ENCODE measurements at regions not wholly inside any gene's neighbourhood (a gene's known extent, or its start where the extent isn't known, plus 50 kb on each side); places are given as distances from the start of the nearest gene placed in this dataset.

- H3K9me2 ChIP-seq (ENCODE audit: low read depth, low read length): no peaks in the 10 kb centered on the region
- no peak overlapping the region for H3K4me3 ChIP-seq (ENCODE audit: low read depth, low read length, poor library complexity, severe bottlenecking)
- no peaks in the 10 kb centered on the region for H3K79me2 ChIP-seq (ENCODE audit: insufficient read depth, low read length)
Observed at GRCh38 chr15:37625576-37625975, 308.9 kb upstream of the TMCO5A start.

GRCh38 chr15:37628507-37628906 lies 305.9 kb upstream of the TMCO5A start:
- Histone ChIP-seq H3K27me3 (ENCODE audit: insufficient read depth, low read length) (no peaks in the 10 kb centered on the region), H3K27ac (ENCODE audit: low read depth, low read length, poor library complexity, severe bottlenecking) (no peak overlapping the region), H3K4me2 (ENCODE audit: low read length) (no peak overlapping the region), H3K36me3 (ENCODE audit: insufficient read depth, low read length) (no peaks in the 10 kb centered on the region), H2AFZ (ENCODE audit: low read length) (no peak overlapping the region), H4K20me1 (ENCODE audit: insufficient read depth, low read length) (no peaks in the 10 kb centered on the region), H3K9me2 (ENCODE audit: low read depth, low read length) (no peaks in the 10 kb centered on the region), H3K79me2 (ENCODE audit: insufficient read depth, low read length) (no peaks in the 10 kb centered on the region), H3K4me1 (ENCODE audit: insufficient read depth, low read length, severe bottlenecking) (no peaks in the 10 kb centered on the region), H3K9me3 (ENCODE audit: low read length) (no peaks in the 10 kb centered on the region), H3K4me3 (ENCODE audit: low read depth, low read length, poor library complexity, severe bottlenecking) (no peak overlapping the region), H3F3A (ENCODE audit: insufficient read depth, low read length) (no peaks in the 10 kb centered on the region), H3K9ac (ENCODE audit: low read length) (no peak overlapping the region)
- TF ChIP-seq EZH2 (IDR thresholded peaks at IDR 0.05; ENCODE audit: borderline replicate concordance, low read length) (no peak), CTCF (IDR thresholded peaks at IDR 0.05; ENCODE audit: low read length) (no peak)

More at GRCh38 chr15:37625576-37625975, 308.9 kb upstream of the TMCO5A start:
- no peaks in the 10 kb centered on the region for H3K27me3 ChIP-seq (ENCODE audit: insufficient read depth, low read length)
- H3K36me3 ChIP-seq (ENCODE audit: insufficient read depth, low read length): no peaks in the 10 kb centered on the region
- H3K4me1 ChIP-seq (ENCODE audit: insufficient read depth, low read length, severe bottlenecking): no peaks in the 10 kb centered on the region
- TF ChIP-seq EZH2 (IDR thresholded peaks at IDR 0.05; ENCODE audit: borderline replicate concordance, low read length): no peak
- no peak for TF ChIP-seq CTCF (IDR thresholded peaks at IDR 0.05; ENCODE audit: low read length)
- no peaks in the 10 kb centered on the region for H3K9me3 ChIP-seq (ENCODE audit: low read length)
- H3F3A ChIP-seq (ENCODE audit: insufficient read depth, low read length): no peaks in the 10 kb centered on the region
- no peak overlapping the region for H3K4me2 ChIP-seq (ENCODE audit: low read length)
- H4K20me1 ChIP-seq (ENCODE audit: insufficient read depth, low read length): no peaks in the 10 kb centered on the region
- H3K9ac ChIP-seq (ENCODE audit: low read length): no peak overlapping the region
- no peak overlapping the region for H2AFZ ChIP-seq (ENCODE audit: low read length)
- H3K27ac ChIP-seq (ENCODE audit: low read depth, low read length, poor library complexity, severe bottlenecking): no peak overlapping the region

GRCh38 chr15:37636736-37637135 lies 297.7 kb upstream of the TMCO5A start:
- Histone ChIP-seq H3K27ac (ENCODE audit: low read depth, low read length, poor library complexity, severe bottlenecking) (no peak overlapping the region), H3K36me3 (ENCODE audit: insufficient read depth, low read length) (no peaks in the 10 kb centered on the region), H2AFZ (ENCODE audit: low read length) (no peak overlapping the region), H3K4me3 (ENCODE audit: low read depth, low read length, poor library complexity, severe bottlenecking) (no peak overlapping the region), H3K79me2 (ENCODE audit: insufficient read depth, low read length) (no peaks in the 10 kb centered on the region), H3K4me1 (ENCODE audit: insufficient read depth, low read length, severe bottlenecking) (no peaks in the 10 kb centered on the region), H3F3A (ENCODE audit: insufficient read depth, low read length) (no peaks in the 10 kb centered on the region), H3K9ac (ENCODE audit: low read length) (no peak overlapping the region), H3K27me3 (ENCODE audit: insufficient read depth, low read length) (no peaks in the 10 kb centered on the region), H3K4me2 (ENCODE audit: low read length) (no peak overlapping the region), H3K9me3 (ENCODE audit: low read length) (no peaks in the 10 kb centered on the region), H4K20me1 (ENCODE audit: insufficient read depth, low read length) (no peaks in the 10 kb centered on the region), H3K9me2 (ENCODE audit: low read depth, low read length) (no peaks in the 10 kb centered on the region)
- TF ChIP-seq CTCF (IDR thresholded peaks at IDR 0.05; ENCODE audit: low read length) (no peak), EZH2 (IDR thresholded peaks at IDR 0.05; ENCODE audit: borderline replicate concordance, low read length) (no peak)
